ENCODE measurements at regions not wholly inside any gene's neighbourhood (a gene's known extent, or its start where the extent isn't known, plus 50 kb on each side); places are given as distances from the start of the nearest gene placed in this dataset.

- TF ChIP-seq CTCF (IDR thresholded peaks at IDR 0.05) (no peak), EZH2 (IDR thresholded peaks at IDR 0.05) (no peak), EZH2phosphoT487 (IDR thresholded peaks at IDR 0.05) (no peak)
Measured at GRCh38 chr2:223228871-223229270, 176.9 kb downstream of the KCNE4 start.

Data from neural progenitor cell (in vitro differentiated cells).